Caco-2 (cell line): ENCODE measurements at regions not wholly inside any gene's neighbourhood (a gene's known extent, or its start where the extent isn't known, plus 50 kb on each side); places are given as distances from the start of the nearest gene placed in this dataset.

Experiments
- BruUV-seq: library from RNA; stranded (reverse); fragments of 400-500 nt; replicated peaks from 2 replicates; lab custom pipeline; 2021; lab: Mats Ljungman, UMichigan
- CTCF ChIA-PET: fragments of 300-600 bp; sonication (Branson Sonifier 250); formaldehyde crosslinking; loops from one replicate; lab custom pipeline; 2022; ENCODE audit warnings: antibody characterized with exemption; lab: Charles Lee
- POLR2A ChIA-PET: fragments of 300-600 bp; sonication (Branson Sonifier 250); formaldehyde crosslinking; loops from one replicate; lab custom pipeline; 2022; ENCODE audit warnings: antibody characterized with exemption; lab: Charles Lee
- DNase-seq, 2 experiments: peaks; one replicate each; pipeline versions ENCODE4 v3.0.0 to v3.0.0-alpha.2; 2020 to 2022
- H3K27me3 ChIP-seq: replicated peaks from 2 replicates; pipeline ENCODE4 v1.6.0; 2011; ENCODE audit warnings: low read length; ENCODE audit not compliant: control insufficient read depth, insufficient read depth
- H3K36me3 ChIP-seq: 2 replicates; pipeline ENCODE4 v1.5.1; 2011; ENCODE audit warnings: low read length; ENCODE audit not compliant: control insufficient read depth, insufficient read depth
- H3K4me1 ChIP-seq: fragments of 250-450 bp; sonication (Bioruptor Pico); 2 replicates; pipeline ENCODE4 v1.5.1; 2020; ENCODE audit warnings: mild to moderate bottlenecking
- H3K4me3 ChIP-seq: 2 replicates; pipeline ENCODE4 v1.5.1; 2011; ENCODE audit warnings: low read depth, mild to moderate bottlenecking, control low read depth, low read length
- H3K9me3 ChIP-seq: fragments of 250-450 bp; sonication (Bioruptor Pico); 2 replicates; pipeline ENCODE4 v1.5.1; 2020; ENCODE audit warnings: mild to moderate bottlenecking, moderate library complexity
- H3K27ac Mint-ChIP-seq: one replicate; pipeline ENCODE4 v1.8.0; 2022; ENCODE audit warnings: mixed read lengths; ENCODE audit not compliant: unreplicated experiment
- H3K27me3 Mint-ChIP-seq: one replicate; pipeline ENCODE4 v1.8.0; 2022; ENCODE audit warnings: mixed read lengths; ENCODE audit not compliant: insufficient read depth, unreplicated experiment
- H3K36me3 Mint-ChIP-seq: one replicate; pipeline ENCODE4 v1.8.0; 2022; ENCODE audit warnings: mild to moderate bottlenecking, mixed read lengths; ENCODE audit not compliant: insufficient read depth, unreplicated experiment
- H3K4me1 Mint-ChIP-seq: one replicate; pipeline ENCODE4 v1.8.0; 2022; ENCODE audit warnings: low read depth, mixed read lengths; ENCODE audit not compliant: unreplicated experiment
- H3K4me3 Mint-ChIP-seq: one replicate; pipeline ENCODE4 v1.8.0; 2022; ENCODE audit warnings: mild to moderate bottlenecking, moderate library complexity, mixed read lengths; ENCODE audit not compliant: unreplicated experiment
- H3K9me3 Mint-ChIP-seq: one replicate; pipeline ENCODE4 v1.8.0; 2022; ENCODE audit warnings: mixed read lengths; ENCODE audit not compliant: unreplicated experiment
- CTCF ChIP-seq, 2 experiments: fragments of 200-600 bp in 1 of 2; IDR thresholded peaks; 1 replicate in 1 of 2; 2 replicates in 1 of 2; pipeline versions ENCODE4 v1.5.1 to v1.8.0; 2011 to 2022; ENCODE audit warnings: antibody characterized with exemption in 1 of 2, control low read depth in 1 of 2, inconsistent platforms in 1 of 2, low read depth in 1 of 2, low read length in 1 of 2, mild to moderate bottlenecking in 1 of 2, moderate library complexity in 1 of 2; ENCODE audit not compliant: insufficient read depth in 1 of 2, severe bottlenecking in 1 of 2, unreplicated experiment in 1 of 2
- intact Hi-C: fragments of 100-400 bp; cut with micrococcal nuclease; formaldehyde crosslinking; loops from one replicate; pipeline ENCODE4 v1.10.0; 2022; ENCODE audit not compliant: unreplicated experiment

- Mint-ChIP-seq H3K27me3 (peaks cover 10% of the 10 kb centered on the region), H3K4me1 (no peaks in the 10 kb centered on the region), H3K27ac (no peak overlapping the region), H3K36me3 (no peaks in the 10 kb centered on the region), H3K4me3 (no peak overlapping the region), H3K9me3 (no peaks in the 10 kb centered on the region)
- no peak for DNase-seq
- ChIA-PET POLR2A (no interaction called here), CTCF (no interaction called here)
- H3K36me3 ChIP-seq, result no peaks in the 10 kb centered on the region
- no peak for TF ChIP-seq CTCF (IDR thresholded peaks at IDR 0.05; ENCODE audit: insufficient read depth in 1 of 2, low read depth in 1 of 2, low read length in 1 of 2, severe bottlenecking in 1 of 2, unreplicated experiment in 1 of 2)
- intact Hi-C loops, result no loop called here
- no peaks in the 10 kb centered on the region for H3K9me3 ChIP-seq
- H3K4me1 ChIP-seq, result no peaks in the 10 kb centered on the region
- no peaks in the 10 kb centered on the region for H3K27me3 ChIP-seq
- BruUV-seq, result no TSS peak
- no peak overlapping the region for H3K4me3 ChIP-seq
Observed at GRCh38 chr2:19750136-19750535, 151.6 kb downstream of the TTC32 start.

- Mint-ChIP-seq H3K4me3 (no peak overlapping the region), H3K4me1 (no peaks in the 10 kb centered on the region), H3K27me3 (peaks cover 7% of the 10 kb centered on the region), H3K9me3 (no peaks in the 10 kb centered on the region), H3K36me3 (no peaks in the 10 kb centered on the region), H3K27ac (no peak overlapping the region)
- Histone ChIP-seq H3K9me3 (no peaks in the 10 kb centered on the region), H3K4me3 (no peak overlapping the region), H3K27me3 (no peaks in the 10 kb centered on the region), H3K4me1 (no peaks in the 10 kb centered on the region), H3K36me3 (no peaks in the 10 kb centered on the region)
- ChIA-PET CTCF (no interaction called here), POLR2A (no interaction called here)
- TF ChIP-seq CTCF (IDR thresholded peaks at IDR 0.05; ENCODE audit: insufficient read depth in 1 of 2, low read depth in 1 of 2, low read length in 1 of 2, severe bottlenecking in 1 of 2, unreplicated experiment in 1 of 2), result no peak
- intact Hi-C loops, result loop anchor here (5.0 kb wide), 1 partner anchor 382 kb away; no protein-coding TSS in a partner anchor
- BruUV-seq, result no TSS peak
- DNase-seq, result no peak
Observed at GRCh38 chr2:19749507-19749836, 152.3 kb downstream of the TTC32 start.

- CTCF ChIA-PET, result no interaction called here
- intact Hi-C loops, result loop anchor here (5.0 kb wide), 1 partner anchor 382 kb away; no protein-coding TSS in a partner anchor
- no peak for DNase-seq
- H3K9me3 Mint-ChIP-seq, result no peaks in the 10 kb centered on the region
- H3K4me1 Mint-ChIP-seq, result no peaks in the 10 kb centered on the region
- H3K4me3 ChIP-seq, result no peak overlapping the region
- POLR2A ChIA-PET, result no interaction called here
- H3K9me3 ChIP-seq, result no peaks in the 10 kb centered on the region
- TF ChIP-seq CTCF (IDR thresholded peaks at IDR 0.05; ENCODE audit: insufficient read depth in 1 of 2, low read depth in 1 of 2, low read length in 1 of 2, severe bottlenecking in 1 of 2, unreplicated experiment in 1 of 2), result no peak
- H3K36me3 Mint-ChIP-seq, result no peaks in the 10 kb centered on the region
- peaks cover 5% of the 10 kb centered on the region for H3K27me3 Mint-ChIP-seq
- no peaks in the 10 kb centered on the region for H3K36me3 ChIP-seq
- no peak overlapping the region for H3K4me3 Mint-ChIP-seq
- no peaks in the 10 kb centered on the region for H3K27me3 ChIP-seq
- no TSS peak for BruUV-seq
- no peak overlapping the region for H3K27ac Mint-ChIP-seq
- H3K4me1 ChIP-seq, result no peaks in the 10 kb centered on the region
Observed at GRCh38 chr2:19748711-19749506, 152.9 kb downstream of the TTC32 start.
